ENCODE measurements at regions not wholly inside any gene's neighbourhood (a gene's known extent, or its start where the extent isn't known, plus 50 kb on each side); places are given as distances from the start of the nearest gene placed in this dataset.

DNA sequence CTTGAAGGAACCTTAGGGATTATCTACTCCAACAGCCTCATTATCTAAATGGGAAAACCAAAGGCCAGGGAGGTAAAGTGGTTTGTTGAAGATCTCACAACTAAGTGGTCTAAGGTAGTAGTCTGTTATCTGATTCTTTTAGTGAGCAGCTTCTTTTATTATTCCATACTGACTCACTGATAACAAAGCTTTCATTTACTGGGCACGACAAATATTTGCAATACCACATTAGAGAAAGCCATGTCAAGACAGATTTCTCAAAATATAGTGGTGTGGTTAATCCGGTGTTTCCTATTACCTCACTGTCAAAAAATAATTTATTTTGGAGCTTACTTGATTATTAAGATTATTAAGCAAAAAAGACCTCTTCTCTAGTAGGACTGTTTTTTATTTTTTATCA is 369.1 kb downstream of the S1PR1 start:
- H3K79me2 ChIP-seq (ENCODE audit: insufficient read depth, low read length), result no peaks in the 10 kb centered on the region
- no peak for DNase-seq (ENCODE audit: insufficient read length, low spot score, missing footprints)
- H3K4me2 ChIP-seq (ENCODE audit: insufficient read depth, low read length), result no peak overlapping the region
- H3K27me3 ChIP-seq (ENCODE audit: insufficient read depth, low read length), result no peaks in the 10 kb centered on the region
- H2AFZ ChIP-seq (ENCODE audit: low read length), result no peak overlapping the region
- H3K9me3 ChIP-seq (ENCODE audit: low read depth, low read length), result peaks cover 4% of the 10 kb centered on the region
- H3K4me3 ChIP-seq (ENCODE audit: insufficient read depth, low read length), result no peak overlapping the region
- H3K4me1 ChIP-seq (ENCODE audit: insufficient read depth, low read length), result no peaks in the 10 kb centered on the region
- TF ChIP-seq, protein P1, sequence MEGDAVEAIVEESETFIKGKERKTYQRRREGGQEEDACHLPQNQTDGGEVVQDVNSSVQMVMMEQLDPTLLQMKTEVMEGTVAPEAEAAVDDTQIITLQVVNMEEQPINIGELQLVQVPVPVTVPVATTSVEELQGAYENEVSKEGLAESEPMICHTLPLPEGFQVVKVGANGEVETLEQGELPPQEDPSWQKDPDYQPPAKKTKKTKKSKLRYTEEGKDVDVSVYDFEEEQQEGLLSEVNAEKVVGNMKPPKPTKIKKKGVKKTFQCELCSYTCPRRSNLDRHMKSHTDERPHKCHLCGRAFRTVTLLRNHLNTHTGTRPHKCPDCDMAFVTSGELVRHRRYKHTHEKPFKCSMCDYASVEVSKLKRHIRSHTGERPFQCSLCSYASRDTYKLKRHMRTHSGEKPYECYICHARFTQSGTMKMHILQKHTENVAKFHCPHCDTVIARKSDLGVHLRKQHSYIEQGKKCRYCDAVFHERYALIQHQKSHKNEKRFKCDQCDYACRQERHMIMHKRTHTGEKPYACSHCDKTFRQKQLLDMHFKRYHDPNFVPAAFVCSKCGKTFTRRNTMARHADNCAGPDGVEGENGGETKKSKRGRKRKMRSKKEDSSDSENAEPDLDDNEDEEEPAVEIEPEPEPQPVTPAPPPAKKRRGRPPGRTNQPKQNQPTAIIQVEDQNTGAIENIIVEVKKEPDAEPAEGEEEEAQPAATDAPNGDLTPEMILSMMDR (IDR thresholded peaks at IDR 0.05; ENCODE audit: extremely low read depth, low read depth, low read length), result no peak
- no peak overlapping the region for H3K27ac ChIP-seq (ENCODE audit: low read depth, low read length)
- no peaks in the 10 kb centered on the region for H3K36me3 ChIP-seq (ENCODE audit: insufficient read depth, low read length)
- no peaks in the 10 kb centered on the region for H4K20me1 ChIP-seq (ENCODE audit: insufficient read depth, low read length)

DNA sequence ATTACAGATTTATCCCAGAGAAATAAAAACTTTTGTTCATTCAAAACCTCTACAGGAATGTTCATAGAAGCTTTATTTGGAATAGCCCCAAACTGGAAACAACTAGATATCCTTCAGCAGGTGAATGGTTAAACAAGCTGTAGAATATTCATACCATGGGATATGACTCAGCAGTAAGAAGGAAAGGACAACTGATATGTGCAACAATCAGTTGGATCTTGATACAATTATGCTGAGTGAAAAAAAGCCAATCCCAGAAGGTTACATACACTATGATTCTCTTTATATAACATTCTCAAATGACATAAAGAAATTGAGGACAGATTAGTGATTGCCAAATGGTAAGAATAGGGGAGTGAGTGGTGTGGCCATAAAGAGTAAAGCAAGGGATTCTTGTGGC is 376.7 kb downstream of the S1PR1 start:
- H3K36me3 ChIP-seq (ENCODE audit: insufficient read depth, low read length), result no peaks in the 10 kb centered on the region
- no peak overlapping the region for H2AFZ ChIP-seq (ENCODE audit: low read length)
- H3K4me2 ChIP-seq (ENCODE audit: insufficient read depth, low read length), result no peak overlapping the region
- H3K4me3 ChIP-seq (ENCODE audit: insufficient read depth, low read length), result no peak overlapping the region
- H3K27ac ChIP-seq (ENCODE audit: low read depth, low read length), result no peak overlapping the region
- no peaks in the 10 kb centered on the region for H4K20me1 ChIP-seq (ENCODE audit: insufficient read depth, low read length)
- H3K4me1 ChIP-seq (ENCODE audit: insufficient read depth, low read length), result no peaks in the 10 kb centered on the region
- H3K27me3 ChIP-seq (ENCODE audit: insufficient read depth, low read length), result no peaks in the 10 kb centered on the region
- DNase-seq (ENCODE audit: insufficient read length, low spot score, missing footprints), result no peak
- peaks cover 4% of the 10 kb centered on the region for H3K9me3 ChIP-seq (ENCODE audit: low read depth, low read length)
- H3K79me2 ChIP-seq (ENCODE audit: insufficient read depth, low read length), result no peaks in the 10 kb centered on the region
- TF ChIP-seq, protein P1 (IDR thresholded peaks at IDR 0.05; ENCODE audit: extremely low read depth, low read depth, low read length), result no peak

DNA sequence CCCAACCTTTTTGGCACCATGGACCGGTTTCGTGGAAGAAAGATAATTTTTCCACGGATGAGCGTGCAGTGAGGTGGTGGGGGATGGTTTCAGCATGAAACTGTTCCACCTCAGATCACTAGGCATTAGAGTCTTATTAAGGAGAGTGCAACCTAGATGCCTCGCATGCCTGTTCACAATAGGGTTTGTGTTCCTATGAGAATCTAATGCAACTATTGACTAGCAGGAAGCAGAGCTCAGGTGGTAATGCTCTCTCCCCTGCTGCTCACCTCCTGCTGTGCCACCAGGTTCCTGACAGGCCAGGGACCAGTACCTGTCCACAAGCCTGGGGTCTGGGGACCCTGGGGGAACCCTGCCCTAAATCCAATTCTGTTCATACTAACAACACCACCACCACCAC is 377.8 kb downstream of the OLFM3 start:
- no peaks in the 10 kb centered on the region for H4K20me1 ChIP-seq (ENCODE audit: insufficient read depth, low read length)
- no peaks in the 10 kb centered on the region for H3K36me3 ChIP-seq (ENCODE audit: insufficient read depth, low read length)
- TF ChIP-seq, protein P1 (IDR thresholded peaks at IDR 0.05; ENCODE audit: extremely low read depth, low read depth, low read length), result no peak
- H2AFZ ChIP-seq (ENCODE audit: low read length), result no peak overlapping the region
- no peak overlapping the region for H3K4me3 ChIP-seq (ENCODE audit: insufficient read depth, low read length)
- no peak overlapping the region for H3K27ac ChIP-seq (ENCODE audit: low read depth, low read length)
- no peak for DNase-seq (ENCODE audit: insufficient read length, low spot score, missing footprints)
- no peaks in the 10 kb centered on the region for H3K9me3 ChIP-seq (ENCODE audit: low read depth, low read length)
- H3K27me3 ChIP-seq (ENCODE audit: insufficient read depth, low read length), result no peaks in the 10 kb centered on the region
- no peaks in the 10 kb centered on the region for H3K79me2 ChIP-seq (ENCODE audit: insufficient read depth, low read length)
- H3K4me1 ChIP-seq (ENCODE audit: insufficient read depth, low read length), result no peaks in the 10 kb centered on the region
- no peak overlapping the region for H3K4me2 ChIP-seq (ENCODE audit: insufficient read depth, low read length)

DNA sequence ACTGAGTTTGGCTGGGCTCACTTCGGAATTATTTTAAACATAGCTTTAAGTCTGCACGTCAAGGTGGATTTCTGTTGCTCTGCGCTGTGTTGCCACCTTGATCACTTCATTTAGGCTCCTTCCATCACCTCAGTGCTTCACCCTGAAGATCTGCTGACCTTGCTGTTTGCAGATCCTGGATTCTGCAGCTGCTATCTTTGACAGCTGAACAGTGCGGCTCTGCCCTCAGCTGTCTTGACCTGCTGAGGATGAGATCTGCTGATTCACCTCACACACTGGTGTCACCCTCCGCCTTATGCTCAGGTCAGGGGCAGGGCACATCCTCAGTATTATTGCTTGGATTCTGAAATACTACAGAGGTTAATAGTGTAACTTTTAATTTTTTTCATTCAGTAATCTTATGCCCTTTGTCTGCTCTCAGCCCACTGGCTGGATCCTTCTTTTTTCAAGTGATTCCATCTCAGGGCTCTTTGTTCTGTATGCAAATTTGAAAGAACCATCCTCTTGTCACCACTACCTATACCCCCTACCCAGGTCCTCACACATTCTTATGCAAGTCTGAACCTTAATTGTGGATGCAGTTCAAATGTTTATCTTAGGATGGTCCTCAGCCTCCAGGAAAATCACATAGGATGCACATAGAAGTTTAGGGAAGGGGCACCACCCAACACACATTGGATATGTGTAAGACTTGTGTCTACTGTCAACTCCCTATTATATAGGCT is 364.0 kb downstream of the OLFM3 start:
- no peaks in the 10 kb centered on the region for H4K20me1 ChIP-seq (ENCODE audit: insufficient read depth, low read length)
- no peak for DNase-seq (ENCODE audit: insufficient read length, low spot score, missing footprints)
- no peaks in the 10 kb centered on the region for H3K79me2 ChIP-seq (ENCODE audit: insufficient read depth, low read length)
- H3K4me1 ChIP-seq (ENCODE audit: insufficient read depth, low read length), result no peaks in the 10 kb centered on the region
- no peaks in the 10 kb centered on the region for H3K9me3 ChIP-seq (ENCODE audit: low read depth, low read length)
- no peak overlapping the region for H3K27ac ChIP-seq (ENCODE audit: low read depth, low read length)
- no peaks in the 10 kb centered on the region for H3K27me3 ChIP-seq (ENCODE audit: insufficient read depth, low read length)
- no peak overlapping the region for H3K4me2 ChIP-seq (ENCODE audit: insufficient read depth, low read length)
- TF ChIP-seq, protein P1 (IDR thresholded peaks at IDR 0.05; ENCODE audit: extremely low read depth, low read depth, low read length), result no peak
- H3K36me3 ChIP-seq (ENCODE audit: insufficient read depth, low read length), result no peaks in the 10 kb centered on the region
- no peak overlapping the region for H2AFZ ChIP-seq (ENCODE audit: low read length)
- H3K4me3 ChIP-seq (ENCODE audit: insufficient read depth, low read length), result no peak overlapping the region
